GM04504 (cell line): ENCODE measurements at regions not wholly inside any gene's neighbourhood (a gene's known extent, or its start where the extent isn't known, plus 50 kb on each side); places are given as distances from the start of the nearest gene placed in this dataset.

Experiments used
- DNase-seq: peaks from one replicate; pipeline ENCODE4 v3.0.0-alpha.2; 2012; ENCODE audit warnings: low read depth

DNA sequence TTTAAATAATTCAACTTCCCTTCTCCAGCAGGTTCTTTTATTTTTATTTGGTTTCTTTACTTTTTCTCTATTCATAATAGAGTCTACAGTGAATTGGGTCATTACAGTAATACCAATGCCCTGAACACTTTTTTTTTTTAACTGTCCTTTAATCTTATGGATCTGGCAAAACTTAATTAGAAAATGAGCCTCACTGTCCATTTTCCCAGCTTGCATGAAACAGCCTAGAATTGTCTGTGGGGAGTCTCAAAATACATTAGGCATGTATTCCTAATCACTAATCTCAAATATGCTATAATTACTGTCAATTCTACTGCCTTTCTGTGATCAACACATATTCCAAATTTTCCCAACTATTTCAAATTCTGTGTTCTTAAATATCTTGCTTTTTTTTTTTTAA, 406.8 kb downstream of the ANXA1 start:
- no peak for DNase-seq

DNA sequence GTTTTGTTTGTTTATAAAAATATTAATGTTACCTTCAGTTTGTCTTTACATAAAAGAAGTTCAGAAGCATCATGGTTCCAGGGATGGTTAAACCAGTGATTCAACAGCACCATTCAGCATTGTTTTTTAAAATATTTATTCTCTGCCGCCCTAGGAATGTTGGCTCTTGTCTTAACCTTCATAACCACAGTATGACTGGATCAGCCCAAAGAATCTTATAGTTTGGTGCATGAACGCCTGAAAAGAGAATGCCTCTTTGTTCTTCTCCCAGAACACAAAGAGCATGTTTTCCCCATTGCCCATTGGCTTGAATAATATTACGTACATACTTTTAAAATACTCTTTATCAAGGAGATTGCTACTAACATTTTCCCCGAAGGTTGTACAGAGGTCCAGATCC, 413.4 kb downstream of the ANXA1 start:
- DNase-seq, result no peak

DNA sequence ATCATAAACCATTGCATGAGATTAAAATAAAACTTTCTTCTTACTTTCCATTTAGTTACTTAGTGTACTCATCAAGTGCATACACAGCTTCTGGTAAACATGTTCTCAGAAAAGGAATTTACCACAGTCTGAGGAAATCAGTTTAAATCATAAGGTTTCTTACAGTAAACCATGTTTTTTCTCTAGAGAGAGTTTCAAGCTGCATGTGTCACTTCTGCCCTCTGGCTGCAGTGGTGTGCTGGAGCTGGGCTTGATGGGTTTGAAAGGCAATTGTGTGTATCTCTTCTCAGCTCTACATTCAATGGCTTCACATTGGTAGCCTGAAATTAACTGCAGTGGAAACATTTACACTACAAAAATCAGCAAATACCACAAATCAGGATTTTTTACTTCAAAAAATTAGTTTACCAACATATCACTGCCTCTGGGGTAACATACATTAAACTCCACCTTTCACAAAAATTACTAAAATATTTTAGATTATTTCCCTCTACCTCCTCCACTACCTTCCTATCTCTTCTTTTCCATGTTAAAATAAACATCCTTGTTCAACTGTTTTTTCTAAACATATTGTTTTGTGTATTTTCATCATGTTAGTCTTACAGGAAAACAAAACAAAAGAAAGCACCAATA, 414.3 kb downstream of the ANXA1 start:
- DNase-seq, result peak; percentile 8

DNA sequence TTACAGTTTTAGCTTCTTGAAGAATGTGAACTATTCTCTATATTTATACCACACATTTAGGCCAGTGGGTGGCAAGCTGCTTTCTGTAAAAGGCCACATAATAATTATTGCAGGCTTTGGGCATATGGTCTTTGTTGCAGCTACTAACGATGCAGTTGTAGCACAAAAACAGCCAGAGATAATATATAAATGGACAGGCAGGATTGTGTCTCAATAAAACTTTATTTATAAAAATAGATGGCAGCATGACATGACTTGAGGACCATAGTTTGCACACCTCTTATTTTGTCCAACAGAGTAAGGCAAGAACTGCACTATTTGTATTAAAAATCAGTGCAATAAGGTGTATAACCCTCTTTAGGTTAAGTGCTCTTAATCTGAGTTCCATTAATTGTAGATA, 415.0 kb downstream of the ANXA1 start:
- DNase-seq, result no peak

DNA sequence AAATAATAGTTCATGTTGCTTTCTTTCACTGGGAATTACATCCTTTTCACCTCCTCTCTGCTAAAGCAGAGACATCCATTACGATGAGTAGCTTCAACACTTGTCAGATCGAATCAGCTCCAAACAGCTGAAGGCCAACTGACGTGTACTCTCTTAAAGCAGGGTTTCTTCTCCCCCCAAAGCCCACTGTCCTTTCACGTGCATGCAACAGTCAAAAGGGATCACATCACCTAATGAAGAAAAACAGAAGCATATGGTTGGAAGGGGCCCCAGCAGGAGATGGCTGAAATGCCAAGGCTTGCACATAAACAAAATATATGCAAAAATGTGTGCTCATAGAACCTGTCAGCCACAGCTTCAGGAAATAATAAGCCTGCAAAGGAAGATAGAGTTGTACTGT, 421.6 kb downstream of the ANXA1 start:
- DNase-seq, result no peak

DNA sequence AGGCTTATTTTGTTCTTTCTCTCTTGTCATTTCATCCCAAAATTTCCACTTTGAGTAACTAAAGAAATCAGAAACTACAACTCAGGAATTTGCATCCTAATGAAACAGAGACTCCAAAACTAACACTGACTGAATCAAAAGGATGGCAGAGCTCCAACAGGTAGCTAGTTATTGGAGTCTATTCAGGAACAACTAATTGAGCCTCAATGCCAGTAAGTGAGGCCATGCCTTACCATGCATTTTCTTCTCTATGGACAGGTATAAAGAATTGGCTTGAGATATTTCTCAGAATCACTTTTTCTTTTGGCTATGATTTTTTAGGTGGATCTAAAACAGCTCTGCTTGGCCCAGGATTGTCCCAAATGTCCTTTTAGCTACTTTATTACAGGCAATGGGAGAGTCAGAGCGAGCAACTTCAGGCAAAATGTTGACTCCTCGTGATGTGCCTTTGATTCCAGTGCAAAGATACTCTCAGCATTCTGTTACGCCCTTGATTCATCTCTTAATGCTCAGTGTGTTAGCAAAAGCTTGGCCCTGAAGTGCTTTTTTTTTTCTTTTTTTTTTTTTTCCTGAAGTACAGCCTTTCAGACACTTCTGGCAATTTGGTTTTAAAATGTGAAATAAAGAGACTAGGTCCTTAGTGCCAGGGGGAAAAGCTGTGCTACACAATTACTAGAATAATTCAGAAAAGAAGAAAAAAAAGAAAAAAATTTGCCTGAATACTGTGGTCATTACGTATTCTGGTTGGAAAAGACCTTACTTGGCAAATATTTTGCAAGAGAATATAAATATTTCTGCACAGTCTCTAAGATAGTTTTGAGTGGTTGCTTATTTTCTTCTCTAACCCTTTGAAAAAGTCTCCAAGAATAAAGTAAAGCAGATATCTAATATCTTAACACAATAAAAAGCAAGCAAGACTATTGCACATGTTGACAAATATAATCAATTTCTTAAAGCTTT, 423.7 kb downstream of the ANXA1 start:
- DNase-seq, result no peak

DNA sequence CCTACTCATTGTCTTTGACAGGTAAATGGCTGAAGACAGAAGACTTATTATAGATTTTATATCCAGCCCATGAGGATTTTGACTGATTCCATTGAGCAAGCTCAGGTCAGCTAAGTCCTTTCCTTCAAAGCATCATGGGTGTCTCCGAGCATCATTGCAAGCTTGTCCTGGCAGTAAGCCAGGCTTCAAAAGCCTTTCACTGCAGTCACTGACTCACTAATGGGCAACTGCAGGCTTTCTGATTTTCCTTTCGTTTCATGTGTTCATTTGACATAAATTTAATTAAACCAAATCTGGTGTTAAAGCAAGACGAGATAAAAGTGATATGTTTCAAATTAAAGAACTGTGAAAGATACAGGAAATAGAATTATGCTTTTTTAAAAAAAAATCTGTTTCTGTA, 426.2 kb downstream of the ANXA1 start:
- no peak for DNase-seq

DNA sequence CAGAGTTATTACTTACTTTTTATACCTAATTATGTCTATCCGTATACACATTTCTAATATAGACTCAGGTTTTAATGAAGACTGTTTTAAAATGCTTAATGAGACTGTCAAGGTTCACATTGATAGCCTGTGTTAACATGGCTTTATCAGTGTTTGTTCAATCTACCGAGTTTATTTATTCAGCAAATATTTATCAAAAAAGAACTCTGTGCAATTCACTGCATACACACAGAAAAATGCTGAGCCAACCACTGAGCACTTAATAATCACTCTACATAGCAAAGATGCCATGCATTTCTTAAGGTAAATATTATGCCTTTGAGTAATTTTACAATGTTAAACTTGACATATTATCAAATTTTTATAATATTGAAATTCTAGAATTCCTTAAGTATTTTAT, 428.2 kb downstream of the ANXA1 start:
- DNase-seq, result no peak

DNA sequence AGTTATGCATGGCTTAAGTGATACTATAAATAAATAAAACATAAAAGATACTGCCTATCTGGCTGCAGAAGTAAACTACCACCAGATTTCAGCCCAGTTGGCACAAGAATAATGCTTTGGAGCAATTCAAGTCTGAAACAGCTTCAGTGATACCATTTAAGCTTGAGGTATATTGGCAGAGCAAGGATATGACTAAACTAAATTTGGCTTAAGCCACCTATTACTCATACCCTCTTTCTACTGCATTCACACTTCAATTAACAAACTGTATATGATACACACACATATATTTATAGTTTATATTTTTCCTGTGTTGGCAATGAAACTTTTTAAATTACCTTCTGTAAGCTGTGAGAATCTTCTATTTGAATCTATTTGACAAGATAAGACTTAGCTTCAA, 431.9 kb downstream of the ANXA1 start:
- no peak for DNase-seq

DNA sequence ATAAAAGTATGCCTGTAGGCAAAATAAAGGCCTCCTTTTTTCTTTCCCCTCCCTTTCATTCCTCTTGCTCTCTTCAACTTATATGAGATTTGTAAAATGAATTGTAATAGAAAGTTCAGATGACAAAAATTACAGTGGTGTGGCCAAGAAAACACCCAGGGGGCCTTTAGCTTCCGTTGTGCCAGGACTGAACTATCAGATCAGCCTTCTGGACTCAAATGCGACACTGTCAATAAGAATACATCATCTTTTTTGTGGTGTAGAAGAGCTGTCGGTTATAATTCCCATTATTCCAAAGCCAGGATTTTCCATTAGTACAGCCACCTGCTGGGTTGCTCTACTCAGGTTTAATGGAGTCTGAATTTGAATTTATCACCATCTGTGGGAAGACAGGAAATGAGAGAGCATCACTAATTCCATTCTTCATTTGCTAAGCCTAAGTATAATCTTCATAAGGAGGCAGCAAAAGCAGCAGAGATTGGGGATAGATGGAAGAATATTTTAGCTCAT, 443.4 kb downstream of the ANXA1 start:
- no peak for DNase-seq

DNA sequence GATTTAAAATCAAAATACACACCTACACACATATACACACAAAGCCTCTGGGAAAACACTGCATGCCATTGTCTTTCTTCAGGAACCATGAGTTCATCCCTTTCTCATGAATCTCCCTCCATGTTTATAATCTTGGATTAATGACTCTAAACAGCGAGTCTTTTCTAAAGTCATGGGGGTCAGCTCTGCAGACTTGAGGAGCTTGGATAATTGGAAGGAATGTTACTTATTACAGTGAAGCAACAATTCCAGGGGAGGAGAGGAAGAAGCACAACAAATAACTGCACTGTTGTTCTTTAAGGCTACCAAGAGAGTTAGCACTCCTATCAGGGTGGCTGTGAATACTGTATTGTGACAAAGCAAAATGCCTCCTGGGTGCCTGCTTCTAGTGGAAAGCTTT, 444.7 kb downstream of the ANXA1 start:
- no peak for DNase-seq

DNA sequence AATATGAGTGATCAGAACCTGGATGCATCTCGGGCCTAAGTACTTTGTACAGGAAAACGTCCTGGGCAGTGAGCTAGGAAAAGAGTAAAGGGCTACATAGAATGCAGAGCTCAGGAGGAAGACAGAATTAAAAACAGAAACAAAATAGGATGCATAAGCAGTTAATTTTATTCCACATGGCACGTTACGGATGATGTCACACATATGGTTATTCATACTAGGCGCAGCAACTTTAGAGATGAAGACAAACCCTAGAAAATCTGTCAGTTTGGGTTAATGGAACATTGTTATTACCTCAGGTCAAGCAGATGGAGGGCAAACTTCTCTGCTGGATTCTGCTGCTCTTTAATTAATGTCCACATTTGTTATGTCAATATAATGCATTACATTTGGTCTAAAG, 445.4 kb downstream of the ANXA1 start:
- DNase-seq, result no peak

DNA sequence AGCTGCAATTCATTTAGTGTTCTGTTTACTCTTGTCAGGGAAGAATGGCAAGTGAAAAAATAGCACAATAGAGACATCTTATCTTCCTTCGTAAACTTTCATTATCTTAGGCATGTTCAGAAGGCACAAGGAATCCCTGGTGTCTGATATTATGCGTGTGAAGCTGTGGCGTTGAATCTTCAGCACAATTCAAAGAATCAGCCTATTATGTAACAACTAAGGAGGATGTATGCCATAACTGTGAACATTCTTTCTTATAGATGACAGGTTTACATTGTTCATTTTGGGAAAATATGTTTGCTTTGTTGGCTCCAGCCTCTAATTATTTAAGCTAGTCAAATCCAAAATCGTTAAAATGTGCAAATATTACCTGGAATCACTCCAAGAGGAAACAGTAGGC, 446.1 kb downstream of the ANXA1 start:
- no peak for DNase-seq

DNA sequence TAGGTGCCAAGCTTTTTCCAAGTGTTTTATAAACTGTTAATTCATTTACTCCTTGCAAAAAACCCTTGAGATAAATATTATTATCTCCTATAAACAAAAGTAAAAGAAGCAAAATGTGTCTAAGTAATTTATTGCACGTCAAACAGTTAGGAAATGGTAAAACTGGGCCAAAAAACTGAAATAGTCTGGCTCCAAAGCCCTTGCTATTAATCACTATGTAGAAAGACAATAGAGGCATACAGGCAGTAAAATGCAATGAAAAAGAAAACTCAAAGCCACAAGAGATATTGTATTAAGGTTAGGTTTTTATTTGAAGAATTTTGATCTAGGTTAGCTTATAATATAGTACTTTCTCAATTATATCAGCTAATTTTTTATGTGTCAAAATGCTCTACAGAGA, 457.7 kb downstream of the ANXA1 start:
- DNase-seq, result no peak

DNA sequence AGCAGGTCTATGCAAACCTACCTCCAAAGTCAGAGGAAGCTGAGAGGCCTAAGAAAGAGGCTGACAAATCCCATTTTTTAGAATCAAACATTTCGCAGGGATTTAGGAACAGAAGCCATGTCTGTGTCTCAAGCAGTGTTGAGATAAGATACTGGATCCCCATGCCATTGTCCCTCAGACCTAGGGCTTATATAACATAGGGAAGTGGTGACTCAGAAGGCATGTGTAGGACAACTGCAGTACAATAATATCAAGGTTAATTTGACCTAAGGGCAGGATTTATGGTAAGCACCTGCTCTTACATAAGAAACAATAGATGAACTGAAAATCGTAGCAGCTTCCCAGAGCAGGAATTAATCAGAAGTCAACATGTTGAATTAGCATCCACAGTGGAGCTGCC, 459.4 kb downstream of the ANXA1 start:
- no peak for DNase-seq

DNA sequence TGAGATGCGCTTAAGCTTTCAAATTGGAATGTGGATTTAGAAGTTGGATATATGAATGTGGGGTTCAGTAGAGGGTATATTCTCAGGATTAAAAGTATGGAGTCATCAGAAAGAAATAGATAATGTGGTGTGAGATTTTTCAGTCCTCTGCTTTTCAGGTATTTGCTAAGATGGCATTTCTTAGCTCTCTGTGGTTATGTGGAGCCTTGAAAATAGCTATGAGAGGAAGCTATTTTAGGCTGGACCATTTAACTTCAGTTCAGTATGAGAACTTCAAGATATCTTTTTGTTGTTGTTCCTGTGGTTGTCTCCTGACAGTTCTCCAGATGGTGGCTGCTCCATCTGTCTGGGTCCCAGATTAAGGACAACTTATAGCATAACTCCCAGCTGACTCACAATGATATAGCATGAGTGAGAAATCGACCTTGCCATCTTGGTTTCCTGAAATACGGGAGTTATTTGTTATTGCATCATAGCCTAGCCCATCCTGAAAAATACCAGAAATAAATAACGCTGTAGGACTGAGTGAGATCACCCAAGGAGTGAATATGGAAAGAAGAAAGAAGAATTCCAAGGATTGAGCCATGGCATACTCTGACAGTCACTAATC, 461.5 kb downstream of the ANXA1 start:
- no peak for DNase-seq

DNA sequence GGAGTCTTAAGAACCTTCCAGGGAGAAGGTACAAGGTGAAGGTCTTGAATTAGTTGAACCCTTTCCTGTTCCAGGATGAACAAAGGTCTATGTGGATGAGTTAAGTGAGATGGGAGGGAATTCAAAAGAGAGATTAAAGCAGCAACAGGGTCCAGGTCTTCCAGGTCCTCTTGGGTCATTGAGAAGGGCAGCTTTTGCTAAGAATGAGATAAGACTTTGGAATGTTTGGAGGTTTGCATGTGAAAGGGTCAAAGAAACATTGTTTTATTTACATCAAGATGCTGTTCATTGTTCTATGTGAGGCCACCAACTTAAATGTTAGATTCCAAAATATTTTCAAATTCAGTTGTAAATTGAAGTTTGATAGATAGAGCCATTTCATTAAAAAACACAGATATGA, 463.9 kb downstream of the ANXA1 start:
- DNase-seq, result no peak

DNA sequence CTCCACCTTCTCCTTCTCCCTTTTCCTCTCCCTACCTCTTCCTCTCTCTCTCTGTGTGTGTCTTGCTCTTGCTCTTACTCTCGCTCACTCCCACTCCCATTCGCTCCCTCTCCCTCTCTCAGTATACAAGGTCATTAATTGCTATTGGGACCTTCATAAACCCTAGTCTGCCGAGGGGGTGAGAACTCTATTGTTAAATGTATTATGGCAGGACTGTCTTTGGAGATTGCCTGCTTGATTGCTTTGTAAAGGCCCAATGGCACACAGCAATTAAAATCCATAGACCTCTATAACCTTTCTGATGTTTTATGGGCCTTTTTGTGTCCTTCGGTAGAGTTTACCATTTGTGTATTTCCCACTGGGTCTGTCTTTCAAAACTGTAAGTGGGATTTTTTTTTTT, 465.9 kb downstream of the ANXA1 start:
- DNase-seq, result no peak

DNA sequence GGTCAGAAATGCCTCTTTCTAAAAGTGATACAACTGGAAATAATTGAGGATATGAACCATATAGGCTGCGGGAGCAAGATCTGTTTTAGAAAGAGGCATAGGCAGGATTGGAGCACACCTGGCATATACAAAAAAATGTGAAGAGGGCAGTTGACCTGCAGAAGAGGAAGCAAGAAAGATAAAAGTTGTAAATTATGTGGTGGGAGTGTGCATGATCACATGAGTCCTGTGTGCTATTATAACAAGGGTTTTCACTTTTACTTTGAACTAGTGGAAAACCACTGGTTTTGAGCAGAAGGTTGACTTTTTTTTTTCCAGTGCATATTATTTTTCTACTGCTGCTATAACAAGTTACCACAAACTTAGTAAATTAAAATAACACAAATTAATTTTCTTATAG, 489.3 kb downstream of the ANXA1 start:
- DNase-seq, result no peak

DNA sequence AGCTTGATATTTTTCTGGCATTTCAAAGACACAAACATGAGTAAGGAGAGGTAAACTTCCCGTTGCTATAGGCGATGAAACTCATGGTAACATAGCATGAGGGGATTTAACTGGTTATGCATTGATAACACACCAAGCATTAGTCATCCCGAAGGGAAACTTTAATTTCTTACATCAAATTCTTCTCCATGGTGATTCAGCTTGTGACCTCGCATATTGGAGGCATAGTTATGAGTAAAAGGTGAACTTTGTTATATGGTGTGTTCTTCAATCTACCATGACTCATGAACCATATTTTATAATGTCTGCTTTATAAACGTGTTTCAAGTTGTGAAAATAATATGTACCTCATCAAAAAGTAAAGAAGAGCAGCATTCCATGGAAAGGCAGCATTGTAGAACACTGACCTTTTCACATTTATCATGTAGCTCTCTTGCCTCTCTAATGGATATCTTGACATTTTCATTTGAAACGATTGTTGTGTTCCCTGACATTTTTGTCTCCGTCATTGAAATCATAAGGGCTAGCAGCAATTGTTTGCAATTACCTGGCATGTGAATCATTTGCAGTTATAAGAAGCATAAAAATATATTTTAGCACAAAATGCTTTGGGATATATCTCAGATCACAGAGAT, 491.8 kb downstream of the ANXA1 start:
- no peak for DNase-seq

DNA sequence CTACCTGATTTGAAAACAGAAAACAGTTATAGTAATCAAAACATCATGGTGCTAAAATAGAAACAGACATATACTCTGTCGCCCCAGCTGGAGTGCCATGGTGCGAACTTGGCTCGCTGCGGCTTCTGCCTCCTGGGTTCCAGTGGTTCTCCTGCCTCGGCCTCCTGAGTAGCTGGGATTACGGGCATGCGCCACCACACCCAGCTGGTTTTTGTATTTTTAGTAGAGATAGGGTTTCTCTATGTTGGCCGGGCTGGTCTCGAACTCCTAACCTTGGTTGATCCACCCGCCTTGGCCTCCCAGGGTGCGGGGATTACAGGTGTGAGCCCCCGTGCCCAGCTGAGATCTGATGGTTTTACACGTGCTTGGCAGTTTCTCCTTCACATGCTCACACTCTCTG, 495.9 kb downstream of the ANXA1 start:
- DNase-seq, result no peak

DNA sequence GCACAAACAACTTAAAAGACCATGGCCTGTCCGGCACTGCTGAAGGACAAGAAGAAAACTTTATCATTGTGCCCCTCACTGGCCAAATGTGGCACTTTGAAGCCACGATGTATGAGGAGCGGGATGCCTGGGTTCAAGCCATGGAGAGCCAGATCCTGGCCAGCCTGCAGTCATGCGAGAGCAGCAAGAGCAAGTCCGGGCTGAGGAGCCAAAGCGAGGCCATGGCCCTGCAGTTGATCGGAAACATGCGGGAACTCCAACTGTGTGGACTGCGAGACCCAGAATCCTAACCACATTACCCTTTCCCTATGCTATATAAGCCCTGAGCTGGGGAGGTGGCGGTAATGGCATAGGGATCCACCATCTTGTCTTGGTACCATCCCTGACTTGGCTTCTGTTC, 497.9 kb downstream of the ANXA1 start:
- DNase-seq, result no peak

DNA sequence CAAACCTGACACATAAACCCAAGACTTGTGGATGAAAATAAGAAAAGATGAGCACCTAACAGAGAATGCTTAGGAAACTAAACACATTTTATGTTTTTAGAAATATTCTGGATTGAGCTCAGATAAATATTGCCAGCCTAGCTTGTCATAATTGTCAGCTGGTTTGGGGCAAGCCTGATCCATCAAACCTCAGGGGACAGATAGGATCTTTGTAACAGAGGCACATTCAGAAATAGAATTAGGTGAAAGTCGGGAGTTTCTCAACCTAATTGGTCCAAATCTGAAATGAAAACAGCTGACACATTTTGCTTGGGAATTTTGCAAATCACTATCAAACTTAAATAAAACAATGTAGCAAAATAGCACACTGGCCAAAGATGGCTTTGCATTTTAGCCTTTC, 503.7 kb downstream of the ANXA1 start:
- no peak for DNase-seq
